ENCODE measurements at regions not wholly inside any gene's neighbourhood (a gene's known extent, or its start where the extent isn't known, plus 50 kb on each side); places are given as distances from the start of the nearest gene placed in this dataset.
A peak's percentile ranks its signal among the peaks of the same experiment; 100 is the strongest.

GRCh38 chr17:73713136-73713535, 68.9 kb upstream of the SDK2 start:
- TF ChIP-seq EZH2 (IDR thresholded peaks at IDR 0.05): no peak
- peak; percentile 42 for TF ChIP-seq CTCF (IDR thresholded peaks at IDR 0.05)

Data from neural progenitor cell (in vitro differentiated cells).